HG03097 (cell line): ENCODE measurements at regions not wholly inside any gene's neighbourhood (a gene's known extent, or its start where the extent isn't known, plus 50 kb on each side); places are given as distances from the start of the nearest gene placed in this dataset.
"Not testable (repeated sequence)": the region's sequence is repeated elsewhere in the genome, so short reads cannot be mapped to it uniquely, and the experiment has no call there.

Experiments
- ATAC-seq: cut with Tn5 transposase; IDR thresholded peaks from one replicate; pipeline ENCODE4 v1.9.1; 2021; ENCODE audit not compliant: unreplicated experiment, low FRiP score

DNA sequence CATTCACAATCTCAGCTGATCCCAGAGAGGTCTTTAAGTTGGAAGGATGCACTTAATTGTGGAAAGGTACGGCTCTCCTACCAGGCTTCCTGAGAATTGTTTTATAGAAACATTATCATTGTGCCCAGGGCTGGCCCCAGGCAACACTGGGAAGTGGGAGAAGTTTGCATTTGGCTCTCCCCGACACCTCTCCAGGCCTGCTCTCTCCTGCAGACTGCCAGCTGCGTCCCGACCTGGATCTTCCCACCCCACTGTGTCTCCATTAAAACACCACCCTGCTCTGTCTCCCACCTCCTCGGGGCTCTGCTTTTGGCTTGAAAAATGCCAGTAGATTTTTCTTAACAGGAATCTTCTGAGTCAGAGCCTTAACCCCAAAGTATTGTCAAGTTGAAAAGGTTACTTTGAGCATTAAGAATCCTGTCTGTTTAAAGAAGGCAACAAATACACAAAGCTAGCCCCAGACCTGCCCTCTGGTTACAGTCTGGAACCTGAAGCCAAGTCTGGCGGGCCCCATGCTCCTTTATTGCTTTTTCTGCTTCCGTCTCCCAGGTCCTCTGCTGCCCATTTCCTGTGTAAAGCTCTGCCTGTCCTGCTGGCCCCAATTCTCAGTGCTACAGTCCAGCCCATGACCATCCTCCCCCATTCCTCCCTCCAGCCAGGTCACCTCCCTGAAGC is 530.2 kb downstream of the SOX6 start:
- ATAC-seq, result no peak

DNA sequence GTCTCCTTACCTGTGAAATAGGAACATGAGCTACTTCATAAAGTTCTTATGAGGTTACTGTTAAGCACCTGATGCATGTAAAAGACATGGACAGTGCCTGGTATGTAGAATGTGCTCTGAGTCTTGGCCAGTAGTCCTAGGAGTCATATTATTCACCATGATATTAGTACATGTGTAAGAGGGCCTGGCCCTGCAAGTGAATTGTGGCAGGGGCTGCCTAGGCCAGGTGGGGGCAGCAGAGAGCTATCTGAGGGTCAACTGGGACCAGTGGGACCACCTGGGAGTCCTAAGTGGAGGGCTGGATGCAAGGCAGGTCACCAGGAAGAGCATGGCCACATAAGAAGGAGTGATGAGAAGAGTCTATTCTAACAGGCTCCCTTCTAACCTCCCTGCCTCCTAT is 529.5 kb downstream of the SOX6 start:
- ATAC-seq, result no peak

DNA sequence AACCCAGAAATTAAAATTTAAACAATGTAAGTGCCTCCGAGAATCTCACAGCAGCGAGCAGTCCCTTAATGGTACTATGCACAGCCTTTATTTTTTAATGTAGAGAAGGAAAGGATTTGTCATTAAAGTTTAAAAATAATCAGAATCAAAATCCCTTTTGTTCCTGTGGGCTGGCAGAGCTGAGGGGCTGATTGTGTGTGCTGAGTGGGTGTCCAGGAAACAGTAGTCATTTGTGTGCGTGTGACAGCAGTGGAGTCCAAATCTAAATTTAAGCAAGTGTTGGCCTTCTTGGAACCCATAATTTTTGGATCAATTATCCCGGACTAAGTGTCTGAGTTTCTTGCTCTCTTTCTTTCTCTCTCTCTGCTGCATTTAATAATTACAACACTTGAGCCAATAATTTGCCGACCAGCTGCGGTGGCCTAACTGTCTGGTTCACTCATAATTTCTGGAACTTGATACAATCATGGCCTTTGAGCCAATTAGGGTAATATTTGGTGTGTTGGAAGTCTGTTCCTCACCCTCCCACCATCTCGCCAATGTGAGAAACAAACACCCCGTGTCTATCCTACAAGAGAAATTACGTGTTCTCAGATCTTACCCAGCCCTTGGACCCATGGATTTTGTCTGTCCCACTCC is 528.0 kb downstream of the SOX6 start:
- ATAC-seq, result no peak

DNA sequence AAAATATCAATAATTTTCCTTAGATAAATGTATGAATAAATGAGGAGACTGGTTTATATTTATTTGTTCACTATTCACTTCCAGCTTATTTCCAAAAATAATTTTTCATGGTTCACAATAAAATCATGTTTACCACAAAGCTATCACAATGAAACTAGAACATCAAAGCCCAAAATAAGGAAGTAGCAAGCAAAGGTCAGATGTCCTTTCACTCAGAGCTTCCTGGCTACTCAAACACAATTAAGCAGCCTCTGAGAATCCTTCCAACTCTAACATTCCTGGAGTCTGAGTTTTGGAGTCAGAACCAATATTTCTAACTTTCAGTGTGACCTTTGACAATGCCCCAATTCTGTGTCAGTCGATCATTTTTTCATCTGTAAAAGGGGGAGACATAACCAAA is 527.0 kb downstream of the SOX6 start:
- ATAC-seq, result no peak

DNA sequence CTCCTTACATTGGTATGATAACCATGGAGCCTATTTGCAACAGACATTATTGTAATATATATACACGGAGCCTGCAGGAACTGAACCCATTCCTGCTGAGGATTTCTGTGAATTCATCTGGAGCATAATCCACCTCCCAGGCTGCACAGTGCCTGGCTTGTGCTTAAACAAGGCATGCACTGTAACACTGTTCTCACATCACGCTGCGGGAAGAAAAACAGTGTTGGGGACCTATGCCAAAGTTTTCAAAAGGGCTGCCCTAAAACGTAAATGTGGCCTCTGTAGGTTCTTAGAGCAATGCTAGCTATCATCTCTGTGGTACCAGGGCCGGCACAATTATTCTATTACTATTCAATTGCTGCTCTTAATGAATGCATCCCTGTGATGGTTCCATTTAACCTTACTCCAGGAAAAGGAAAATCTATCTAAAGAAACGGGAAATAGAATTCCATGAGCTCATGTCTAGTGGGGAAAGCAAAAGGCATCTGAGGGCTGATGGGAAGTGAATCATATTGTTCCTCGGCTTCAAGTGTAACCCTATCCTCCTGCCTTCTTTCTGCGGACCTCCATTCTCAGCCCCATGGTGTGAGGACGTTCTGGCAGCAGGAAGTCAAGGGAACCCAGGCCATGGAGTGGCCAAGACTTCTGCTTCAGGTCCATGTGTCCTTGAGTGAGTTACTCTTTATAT is 525.5 kb downstream of the SOX6 start:
- no peak for ATAC-seq

DNA sequence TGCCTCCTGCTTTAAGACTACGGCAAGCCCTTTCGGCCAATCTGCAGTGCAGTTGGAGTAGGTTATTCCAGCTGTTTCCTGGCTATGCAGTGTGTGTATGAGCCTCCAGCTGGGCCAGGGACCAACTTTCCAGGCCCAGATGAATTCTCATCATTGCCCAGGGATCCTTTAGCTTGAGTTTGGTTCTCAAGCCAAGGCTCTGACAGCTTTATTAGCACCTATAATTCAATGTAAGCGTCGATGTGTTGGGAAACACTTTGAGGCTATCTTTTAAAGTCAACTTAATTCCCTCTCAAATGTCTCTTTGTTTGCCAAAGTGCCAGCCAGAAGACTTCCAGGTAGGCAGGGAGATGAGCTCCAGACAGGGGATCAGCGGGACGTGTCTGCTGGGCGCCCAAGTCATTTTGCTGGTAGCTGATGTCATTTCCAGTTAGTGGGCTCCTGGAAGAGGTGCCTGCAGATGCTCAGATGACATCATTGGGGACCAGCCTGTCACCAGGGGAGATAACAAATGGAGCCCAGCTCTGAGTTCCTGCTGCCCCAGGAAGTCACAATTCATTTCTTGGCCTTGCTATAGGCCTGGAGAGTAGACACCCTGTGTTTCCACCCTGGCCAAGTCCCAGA is 520.4 kb downstream of the SOX6 start:
- ATAC-seq, result no peak

DNA sequence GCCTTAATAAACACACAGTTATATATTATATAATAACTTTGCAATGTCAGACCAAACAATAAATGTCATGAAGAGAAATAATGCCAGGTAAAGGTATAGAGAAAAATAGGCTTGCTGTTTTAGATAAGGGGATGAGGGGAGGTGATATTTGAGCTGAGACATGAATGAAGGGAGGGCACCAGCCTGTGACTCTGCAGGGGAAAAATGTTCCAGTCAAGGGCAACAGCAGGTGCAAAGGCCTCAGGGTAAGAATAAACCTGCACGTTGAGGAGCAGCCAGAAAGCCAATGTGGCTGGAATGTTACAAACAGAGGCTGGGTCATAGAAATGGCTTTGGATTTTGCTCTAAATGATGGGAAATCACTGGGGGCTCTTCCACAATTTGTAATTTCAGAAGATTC is 519.6 kb downstream of the SOX6 start:
- no peak for ATAC-seq

DNA sequence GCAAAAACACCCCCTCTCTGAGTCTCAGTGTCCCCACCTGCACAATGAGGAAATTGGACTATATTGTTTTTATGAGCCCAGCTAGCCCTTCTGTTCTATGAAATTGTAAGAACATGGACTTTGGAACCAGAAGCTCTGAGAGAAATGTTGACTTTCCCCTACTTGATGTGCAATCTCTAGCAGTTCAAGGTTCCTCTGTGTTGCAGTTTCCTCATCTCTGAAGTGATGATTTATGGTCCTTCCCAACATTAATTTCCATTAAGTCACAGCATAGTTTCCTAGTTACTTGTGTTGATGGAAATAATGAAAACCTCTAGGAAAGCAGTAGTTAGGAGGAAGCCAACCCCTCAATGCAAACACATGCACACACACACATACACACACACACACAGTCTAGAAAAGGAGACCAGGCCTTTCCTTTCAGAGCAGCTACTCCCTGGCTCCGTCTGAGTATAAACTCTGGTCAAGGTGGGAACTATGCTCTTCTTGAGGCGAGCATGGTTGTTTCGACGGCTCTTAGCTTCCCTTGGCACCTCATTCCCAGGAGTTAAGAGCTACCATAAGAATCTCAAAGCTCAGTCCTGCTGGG is 518.4 kb downstream of the SOX6 start:
- no peak for ATAC-seq

DNA sequence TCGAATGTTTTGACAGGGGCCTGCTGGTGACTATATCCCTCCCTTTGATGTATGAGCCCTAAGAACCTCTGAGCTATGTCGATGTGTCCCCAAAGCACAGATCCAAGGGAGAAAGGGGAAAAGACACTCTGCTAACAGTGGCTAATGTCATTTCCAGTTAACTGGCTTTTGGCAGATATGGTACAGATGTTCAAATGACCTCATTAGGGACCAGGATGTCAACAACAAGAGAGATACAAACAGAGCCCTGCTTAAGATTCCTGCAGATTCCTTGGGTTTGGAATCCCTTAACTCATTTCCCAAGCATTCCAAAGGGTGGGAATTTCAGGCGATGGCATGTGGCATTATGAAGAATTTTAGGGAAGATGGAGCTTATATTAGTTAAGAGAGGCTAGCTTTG is 517.3 kb downstream of the SOX6 start:
- ATAC-seq, result no peak

DNA sequence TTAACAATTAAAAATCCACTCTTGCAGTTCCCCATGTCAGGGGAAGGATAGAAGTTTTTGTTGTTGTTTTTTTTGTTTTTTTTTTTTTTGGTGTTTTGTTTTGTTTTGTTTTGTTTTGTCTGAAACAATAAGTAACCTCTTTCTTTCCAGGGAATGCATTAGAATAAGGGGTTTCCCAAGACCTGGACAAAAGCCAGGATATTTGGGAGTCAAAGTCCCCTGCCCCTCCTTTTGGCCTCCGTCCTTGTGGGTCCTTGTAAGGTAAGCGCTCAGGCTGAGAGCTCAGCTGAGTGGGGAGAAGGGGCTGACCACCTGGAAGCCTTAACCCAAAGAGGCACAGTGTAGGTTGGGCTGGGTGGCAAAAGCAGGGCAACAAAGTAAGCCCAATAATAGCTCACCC is 515.4 kb downstream of the SOX6 start:
- no peak for ATAC-seq

DNA sequence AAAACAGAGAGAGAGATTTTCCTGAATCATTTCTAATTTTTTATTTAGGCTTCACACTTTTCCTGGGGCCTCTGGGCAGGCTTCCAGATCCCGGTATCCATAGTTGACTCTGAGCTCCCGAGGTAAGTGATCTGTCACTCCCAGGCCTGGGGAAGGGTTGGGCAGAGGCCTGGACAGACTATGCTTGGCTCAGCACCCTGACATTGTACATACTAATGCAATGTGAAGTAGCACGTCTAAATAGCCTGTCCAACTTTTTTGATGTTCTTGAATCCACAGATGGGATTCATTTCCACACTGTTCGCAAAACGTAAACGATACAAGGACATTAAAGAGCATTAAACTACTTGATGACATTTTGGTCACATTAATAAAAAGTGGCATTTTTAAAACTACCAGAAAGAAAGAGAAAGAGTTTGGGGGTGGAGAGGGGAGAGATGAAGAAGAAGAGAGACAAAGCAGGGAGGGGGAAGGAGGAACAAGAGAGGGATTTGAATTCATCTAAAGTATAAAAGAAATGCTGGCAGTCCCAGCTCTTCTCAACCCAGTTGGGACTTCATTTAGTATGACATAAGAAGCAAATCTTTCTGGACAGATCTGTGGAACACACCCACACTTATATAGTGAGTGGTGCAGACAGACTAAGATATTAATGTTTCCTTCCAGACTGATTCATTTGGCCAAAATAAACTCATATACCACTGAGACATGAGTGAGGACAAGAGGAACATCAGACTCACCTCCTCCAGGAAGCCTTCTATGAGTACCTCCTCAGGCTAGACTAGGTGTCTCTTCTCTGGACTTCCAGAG is 514.2 kb downstream of the SOX6 start:
- no peak for ATAC-seq

DNA sequence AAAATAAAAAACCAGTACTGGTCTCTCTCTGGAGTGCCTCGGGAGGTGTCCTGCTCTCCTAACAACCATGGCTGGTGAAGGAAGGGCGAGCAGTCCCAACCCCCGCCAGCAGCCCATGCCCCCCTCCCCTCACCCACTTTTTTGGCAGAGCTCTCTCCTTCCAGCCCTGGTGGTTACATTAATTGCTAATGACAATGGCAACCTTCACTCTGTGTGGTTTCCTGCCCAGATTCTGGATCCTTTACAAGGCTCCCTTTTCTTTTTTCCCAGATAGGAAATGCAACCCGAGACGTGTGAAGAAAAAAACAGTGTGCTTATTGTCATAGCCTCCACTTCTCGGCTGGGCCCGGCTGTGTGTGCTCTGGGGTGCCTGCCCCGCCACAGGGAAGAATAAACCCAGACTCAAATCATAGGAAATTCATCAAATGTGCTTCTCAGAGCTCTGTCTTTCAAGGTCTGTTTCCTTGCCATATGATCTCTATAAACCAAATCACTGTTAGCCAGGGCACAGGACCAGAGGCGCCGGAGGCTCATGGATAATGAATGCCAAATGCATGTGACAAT is 513.0 kb downstream of the SOX6 start:
- ATAC-seq, result no peak

DNA sequence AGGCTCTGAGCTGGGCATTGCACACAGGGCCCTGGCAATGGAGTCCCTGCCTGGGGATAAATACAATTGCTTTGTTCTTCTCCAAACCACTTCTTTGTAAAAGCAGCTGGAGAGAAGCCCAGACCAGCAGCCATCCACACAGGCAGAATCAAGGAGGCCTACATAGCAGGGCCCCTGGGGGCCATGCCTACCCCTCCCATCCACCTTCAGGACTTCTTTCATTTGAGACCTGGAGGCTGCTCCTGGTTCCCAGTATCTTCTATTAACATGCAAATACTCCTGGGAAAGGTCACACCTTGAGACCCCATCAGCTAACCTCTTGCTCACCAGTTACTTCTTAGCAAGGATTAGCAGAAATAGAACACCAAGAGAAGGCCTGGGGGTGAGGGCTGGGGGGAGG is 511.1 kb downstream of the SOX6 start:
- no peak for ATAC-seq

DNA sequence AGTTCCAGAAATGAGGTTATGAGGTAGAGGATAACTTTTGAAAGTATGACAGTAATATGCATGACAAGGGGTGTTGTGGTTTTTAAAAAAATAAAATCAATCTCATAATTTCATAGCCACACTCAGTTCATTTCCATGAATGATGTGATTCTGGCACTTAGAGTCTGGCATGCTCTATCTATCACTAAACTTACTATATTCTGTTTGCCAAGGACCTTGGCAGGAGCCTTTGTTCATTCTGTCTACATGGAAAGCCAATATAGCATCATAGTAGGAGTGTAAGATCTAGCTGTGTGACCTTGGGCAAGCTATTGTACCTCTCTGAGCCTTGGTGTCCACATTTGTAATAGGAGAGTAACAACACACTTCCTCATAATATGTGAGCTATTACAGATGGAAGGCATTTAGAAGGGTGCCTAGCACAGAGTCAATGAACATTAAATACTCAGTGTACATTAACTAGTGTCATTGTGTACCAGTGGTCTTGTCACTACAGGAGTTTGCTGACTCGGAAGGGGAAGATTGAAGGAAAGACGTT is 507.6 kb downstream of the SOX6 start:
- ATAC-seq, result no peak

DNA sequence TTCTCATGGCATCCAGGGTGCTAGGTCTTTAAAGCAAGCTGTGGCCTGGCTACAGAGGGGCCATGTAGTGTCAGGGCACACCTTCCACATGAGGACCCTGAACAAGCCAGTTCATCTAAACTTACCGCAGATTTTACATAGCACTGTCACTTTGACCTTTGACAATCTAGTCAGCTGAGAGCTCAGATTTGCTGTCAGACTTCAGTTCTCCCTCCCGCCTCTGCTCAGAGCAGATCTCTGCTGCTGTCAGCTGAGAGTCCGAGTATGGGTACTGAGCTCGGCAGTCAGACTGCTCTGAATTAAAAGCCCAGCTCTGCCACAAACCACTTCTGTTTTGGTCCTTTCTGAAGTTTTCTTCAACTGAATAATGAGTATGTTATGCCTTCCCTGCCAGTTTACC is 507.1 kb downstream of the SOX6 start:
- no peak for ATAC-seq

DNA sequence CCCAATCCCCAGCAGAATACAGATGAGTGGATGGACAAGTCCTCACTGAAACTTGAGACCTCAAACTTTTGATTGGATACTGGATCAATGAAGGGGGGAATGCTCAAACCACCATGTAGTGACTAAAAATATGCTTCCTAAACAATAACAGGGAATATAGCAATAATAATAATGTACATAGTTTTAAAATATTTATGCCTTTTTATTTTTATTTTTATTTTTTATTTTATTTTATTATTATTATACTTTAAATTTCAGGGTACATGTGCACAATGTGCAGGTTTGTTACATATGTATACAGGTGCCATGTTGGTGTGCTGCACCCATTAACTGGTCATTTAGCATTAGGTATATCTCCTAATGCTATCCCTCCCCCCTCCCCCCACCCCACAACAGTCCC is 506.0 kb downstream of the SOX6 start:
- ATAC-seq, result not testable (repeated sequence)

DNA sequence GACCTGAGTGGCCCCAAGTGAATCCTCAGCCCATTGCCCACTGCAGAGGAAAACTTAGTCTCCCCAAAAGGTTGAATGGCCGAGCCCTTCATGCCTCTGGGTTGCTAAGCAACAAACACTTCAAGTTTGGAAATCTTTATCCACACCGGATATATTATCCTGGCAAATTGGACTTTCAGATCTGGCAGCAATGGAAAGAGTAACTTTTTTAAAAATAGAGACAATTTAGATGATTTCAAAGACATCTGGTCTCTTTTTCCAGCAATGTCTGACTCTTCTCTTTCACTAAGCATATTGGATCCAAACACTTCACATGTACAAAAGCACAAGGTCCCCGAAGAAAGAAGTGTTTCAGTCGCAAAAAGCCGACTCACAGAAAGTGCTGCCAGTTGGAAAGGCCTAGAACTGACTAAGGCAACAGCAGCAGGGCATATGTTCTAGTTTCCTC is 505.3 kb downstream of the SOX6 start:
- no peak for ATAC-seq

DNA sequence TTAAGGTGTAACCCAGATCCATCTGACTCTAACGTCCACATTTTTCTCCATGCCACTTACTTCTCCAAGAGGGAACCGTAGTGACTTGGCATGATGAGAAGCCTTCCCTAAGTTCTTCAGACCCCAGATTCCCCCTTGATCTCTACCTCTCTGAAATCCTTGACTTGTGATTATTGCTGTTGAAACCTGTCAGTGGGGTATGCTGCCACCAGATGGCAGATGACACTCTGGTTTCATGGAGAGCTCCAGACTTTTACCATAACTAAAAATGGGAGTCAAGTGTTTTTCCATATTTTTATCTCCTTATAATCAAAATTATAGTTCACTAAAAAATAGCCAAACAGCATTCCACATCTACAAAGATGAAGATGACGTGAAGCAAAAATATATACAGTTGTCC is 504.2 kb downstream of the SOX6 start:
- no peak for ATAC-seq

DNA sequence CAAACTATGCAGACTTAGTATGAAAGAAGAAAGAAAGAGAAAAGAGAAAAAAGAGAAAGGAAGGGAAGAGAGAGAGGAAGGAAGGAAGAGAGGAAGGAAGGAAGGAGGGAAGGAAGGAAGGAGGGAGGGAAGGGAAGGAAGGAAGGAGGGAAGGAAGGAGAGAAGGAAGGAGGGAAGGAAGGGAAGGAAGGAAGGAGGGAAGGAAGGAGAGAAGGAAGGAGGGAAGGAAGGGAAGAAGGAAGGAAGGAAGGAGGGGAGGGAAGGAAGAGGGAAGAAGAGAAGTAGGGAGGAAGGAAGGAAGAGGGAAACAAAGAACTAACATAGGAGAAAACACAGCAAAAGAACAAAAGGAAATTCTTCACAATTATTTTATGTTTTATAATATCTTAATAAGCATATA is 502.1 kb downstream of the SOX6 start:
- no peak for ATAC-seq

DNA sequence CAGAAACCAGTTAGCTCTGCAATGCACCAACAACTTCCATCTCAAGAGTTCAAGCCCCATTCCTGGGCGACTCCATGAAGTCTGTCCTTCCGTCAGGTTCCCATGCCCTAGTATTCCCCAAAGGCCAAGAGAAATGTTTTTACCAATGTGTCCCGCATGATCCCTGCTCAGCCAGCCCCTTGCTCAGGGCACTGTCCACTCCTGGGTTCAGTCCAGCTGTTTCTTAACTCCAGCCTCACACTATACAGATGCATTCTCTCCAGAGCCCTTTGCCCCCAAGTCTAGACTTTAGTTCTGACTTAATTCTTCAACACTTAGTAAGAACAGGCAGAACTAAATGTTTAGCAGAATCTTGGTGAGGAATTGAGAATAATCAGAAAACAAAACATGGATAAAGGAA is 497.5 kb downstream of the SOX6 start:
- ATAC-seq, result no peak
